GM21786 (cell line): ENCODE measurements at regions not wholly inside any gene's neighbourhood (a gene's known extent, or its start where the extent isn't known, plus 50 kb on each side); places are given as distances from the start of the nearest gene placed in this dataset.

Experiments
- ATAC-seq: cut with Tn5 transposase; IDR thresholded peaks from one replicate; pipeline ENCODE4 v1.9.1; 2021; ENCODE audit not compliant: unreplicated experiment

DNA sequence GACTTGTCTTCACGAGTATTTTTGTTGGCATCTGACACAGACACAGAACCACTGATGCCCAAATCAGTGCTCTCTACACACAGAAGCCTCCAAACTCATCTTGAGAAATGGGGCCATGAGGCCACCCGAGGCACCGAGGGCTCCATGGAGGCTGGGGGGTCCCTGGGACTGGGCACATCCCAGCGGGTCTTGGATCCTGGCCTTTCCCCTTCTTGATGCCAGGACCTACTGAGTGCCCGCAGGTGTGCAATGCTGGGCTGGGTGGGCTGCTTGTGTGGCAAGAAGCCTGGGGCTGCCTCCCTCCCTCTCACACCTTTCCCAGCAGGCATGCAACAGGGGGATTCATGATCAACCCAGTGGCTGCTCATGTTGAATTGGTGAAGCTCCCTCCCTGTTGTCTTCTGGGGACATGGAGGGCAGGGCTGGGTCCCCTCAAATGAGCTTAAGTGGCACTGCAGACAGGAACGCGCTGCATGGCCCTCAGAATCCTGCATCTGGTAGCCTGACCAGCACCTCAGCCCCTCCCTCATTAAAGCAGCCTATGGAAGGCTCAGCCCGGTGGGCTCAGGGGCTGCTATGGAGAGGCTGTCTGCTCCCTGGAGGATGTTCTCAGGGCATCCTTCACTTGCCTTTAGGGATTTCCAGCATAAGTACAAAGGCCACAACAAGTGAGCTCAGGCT, 63.7 kb upstream of the SIMC1 start:
- ATAC-seq: no peak

DNA sequence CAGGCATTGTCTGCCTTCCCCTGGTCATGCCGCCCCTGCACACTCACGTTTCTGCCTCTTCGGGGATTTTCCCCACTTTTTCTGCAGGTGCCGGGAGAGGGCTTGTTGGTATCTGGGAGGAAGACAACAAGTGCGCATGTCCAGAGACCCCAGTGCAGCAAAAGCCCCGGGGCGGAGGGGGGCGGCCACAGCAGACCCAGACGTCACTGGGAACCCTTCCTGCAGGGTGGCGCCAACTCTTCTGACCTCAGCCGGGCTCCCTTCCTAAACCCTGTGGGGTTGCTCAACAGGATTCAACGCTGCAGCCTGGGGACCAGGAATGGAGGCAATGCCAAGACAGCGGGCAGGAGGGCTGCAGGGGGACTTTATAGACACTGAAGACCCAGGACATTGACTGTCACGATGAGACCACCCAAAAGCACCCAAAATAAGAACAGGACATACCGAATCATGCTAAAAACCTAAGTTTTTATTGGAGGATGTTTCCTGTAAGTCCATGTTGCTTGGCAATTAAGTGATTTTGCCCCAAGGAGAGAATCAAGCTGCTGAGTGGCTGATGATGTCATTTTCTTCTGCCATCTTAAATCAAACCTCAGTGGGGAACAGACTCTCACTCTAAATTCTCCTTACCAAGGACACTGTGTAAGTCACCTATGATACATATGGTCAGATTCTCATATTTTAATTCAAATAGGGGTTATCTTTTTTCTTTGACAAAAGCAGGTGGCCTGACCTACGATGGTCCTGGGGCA, 62.9 kb upstream of the SIMC1 start:
- ATAC-seq: no peak

- no peak for ATAC-seq
These were observed 62.0 kb upstream of the SIMC1 start for GRCh38 chr5:176176231-176176630.

DNA sequence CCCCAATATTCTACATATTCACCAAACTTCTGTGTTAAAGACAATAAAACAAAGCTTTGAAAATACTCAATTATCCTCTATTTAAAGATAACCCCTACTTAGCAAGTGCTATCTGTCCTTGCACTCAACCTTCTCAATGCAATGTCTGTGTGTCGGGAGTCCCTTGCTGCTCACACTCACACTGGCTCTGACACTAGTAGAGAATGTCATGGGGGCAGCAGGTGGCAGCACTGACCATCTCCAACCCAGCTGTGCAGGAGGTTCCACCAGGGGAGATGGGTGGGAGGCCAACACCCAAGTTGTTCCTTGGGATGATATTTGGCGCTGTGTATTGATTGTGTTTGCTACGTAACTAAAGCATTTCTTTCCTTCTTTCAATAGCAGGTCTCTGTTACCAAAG, 59.4 kb upstream of the SIMC1 start:
- ATAC-seq: no peak

DNA sequence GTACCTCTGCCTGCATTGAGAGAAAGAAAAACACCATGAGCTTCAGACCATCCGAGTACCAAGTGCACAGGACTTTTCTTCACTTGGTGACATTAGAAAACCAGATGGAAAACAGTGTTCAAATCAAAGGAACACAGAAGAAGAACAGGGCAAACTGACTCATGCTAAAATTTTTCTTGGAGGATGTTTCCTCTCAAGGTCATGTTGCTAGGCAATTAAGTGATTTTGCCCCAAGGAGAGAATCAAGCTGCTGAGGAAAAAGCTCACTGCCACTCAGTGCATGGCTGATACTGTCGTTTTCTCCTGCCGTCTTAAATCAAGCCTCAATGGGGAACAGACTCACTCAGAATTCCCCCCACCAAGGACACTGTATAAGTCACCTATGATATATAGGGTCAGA, 57.9 kb upstream of the SIMC1 start:
- ATAC-seq: no peak

DNA sequence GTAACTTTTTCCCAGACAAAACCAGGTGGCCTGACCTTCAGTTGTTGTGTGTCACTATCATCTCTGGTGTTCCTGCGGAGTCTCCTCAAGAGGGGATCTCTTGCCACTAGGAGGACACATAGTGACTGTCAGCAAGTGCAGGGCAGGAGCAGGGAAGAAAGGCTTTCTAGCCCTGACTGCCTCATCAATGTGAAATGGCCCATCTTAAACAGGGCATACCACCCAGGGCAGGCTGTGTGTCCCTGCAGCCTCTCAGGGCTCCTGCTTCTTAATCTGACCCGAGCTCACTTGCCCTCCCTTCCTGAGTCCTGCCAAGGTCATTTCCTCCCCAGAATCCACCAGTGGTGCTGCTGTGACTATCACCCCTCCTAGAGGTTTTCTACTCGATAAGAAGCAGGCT, 57.4 kb upstream of the SIMC1 start:
- ATAC-seq: no peak

DNA sequence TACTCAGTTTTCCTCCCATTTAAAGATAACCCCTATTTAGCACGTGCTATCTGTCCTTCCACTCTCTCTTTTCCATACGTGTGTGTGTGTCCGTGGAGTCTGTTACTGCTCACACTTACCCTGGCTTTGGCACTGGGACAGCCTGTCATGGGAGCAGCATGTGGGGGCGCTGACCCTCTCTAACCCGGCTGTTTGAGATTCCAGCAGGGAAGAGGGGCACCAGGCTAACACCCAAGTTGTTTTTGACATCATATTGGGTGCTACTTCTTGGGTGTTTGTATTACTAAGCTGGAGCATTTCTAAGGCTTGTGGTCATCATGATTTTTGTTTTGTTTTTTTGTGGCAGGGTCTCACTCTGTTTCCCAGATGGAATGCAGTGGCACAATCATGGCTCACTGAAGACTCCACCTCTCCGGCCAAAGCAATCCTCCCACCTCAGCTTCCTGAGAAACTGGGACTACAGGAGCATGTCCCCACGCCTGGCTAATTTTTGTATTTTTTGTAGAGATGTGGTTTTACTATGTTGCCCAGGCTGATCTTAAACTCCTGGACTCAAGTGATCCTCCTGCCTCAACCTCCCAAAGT, 56.9 kb upstream of the SIMC1 start:
- ATAC-seq: no peak

GRCh38 chr5:176183321-176184074, 54.7 kb upstream of the SIMC1 start:
- ATAC-seq: no peak

- ATAC-seq: no peak
These were observed 53.6 kb upstream of the SIMC1 start for GRCh38 chr5:176184608-176185132.

DNA sequence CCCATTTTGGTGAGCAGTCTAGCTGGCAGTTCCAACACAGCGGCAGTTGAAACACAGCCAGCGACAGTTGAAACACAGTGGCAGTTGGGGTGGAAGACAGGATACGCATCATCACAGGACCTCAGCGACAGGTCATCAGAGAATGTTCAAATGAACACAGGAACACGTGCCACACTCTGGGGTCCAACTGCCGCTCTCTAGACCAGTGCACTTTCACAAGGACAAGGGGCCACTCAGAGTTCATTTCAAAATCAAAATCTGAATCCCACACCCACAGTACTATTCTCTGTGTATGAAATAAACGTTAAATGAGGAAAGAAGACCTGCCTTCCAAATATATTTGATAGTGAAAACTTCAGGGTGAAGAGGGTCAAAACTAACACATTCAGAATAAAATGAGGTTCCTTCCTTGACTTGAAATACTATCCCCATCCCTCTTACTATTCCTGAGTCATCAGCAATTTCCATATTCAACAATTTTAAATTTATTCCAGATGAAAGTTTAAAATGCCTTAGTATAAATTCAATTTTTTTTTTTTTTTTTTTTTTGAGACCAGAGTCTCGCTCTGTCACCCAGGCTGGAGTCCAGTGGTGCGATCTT, 53.0 kb upstream of the SIMC1 start:
- no peak for ATAC-seq

- ATAC-seq: no peak
These were observed 52.1 kb upstream of the SIMC1 start for GRCh38 chr5:176186107-176186506.

GRCh38 chr5:176187276-176188062, 50.8 kb upstream of the SIMC1 start:
- no peak for ATAC-seq

DNA sequence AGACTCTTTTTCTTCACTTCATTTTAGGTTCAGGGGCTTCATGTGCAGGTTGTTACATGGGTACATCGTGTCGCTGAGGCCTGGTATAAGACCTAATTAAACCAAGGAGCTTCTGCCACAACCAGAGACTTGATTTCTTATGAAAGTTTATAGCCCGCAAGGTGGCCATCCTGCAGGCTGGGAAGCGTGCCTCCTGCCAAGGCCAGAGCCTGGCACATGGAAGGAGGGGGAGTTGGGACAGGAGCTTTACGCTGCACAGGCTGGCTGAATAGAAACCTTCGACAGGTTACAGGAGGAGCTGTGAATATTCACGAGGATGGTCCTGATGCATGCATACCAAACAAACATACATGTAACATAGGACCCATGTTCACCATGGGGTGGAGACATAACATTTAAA, 50.1 kb upstream of the SIMC1 start:
- ATAC-seq: no peak
